ENCODE measurements at regions not wholly inside any gene's neighbourhood (a gene's known extent, or its start where the extent isn't known, plus 50 kb on each side); places are given as distances from the start of the nearest gene placed in this dataset.

GRCh38 chr2:226399006-226399405 lies 400.6 kb downstream of the IRS1 start:
- Histone ChIP-seq H3K27ac (ENCODE audit: low read depth in 1 of 2, low read length in 2 of 2) (no peak overlapping the region), H3K36me3 (ENCODE audit: insufficient read depth, low read length) (no peaks in the 10 kb centered on the region), H3K9me3 (ENCODE audit: control insufficient read depth in 1 of 2, insufficient read depth in 1 of 2, low read length in 2 of 2) (no peaks in the 10 kb centered on the region), H3K27me3 (ENCODE audit: control insufficient read depth in 1 of 2, insufficient read depth in 2 of 2, low read length in 2 of 2) (no peaks in the 10 kb centered on the region), H3K4me1 (ENCODE audit: insufficient read depth, low read length) (no peaks in the 10 kb centered on the region), H3K4me3 (ENCODE audit: low read length) (no peak overlapping the region)
- no peaks in the 10 kb centered on the region for H3K4me1 Mint-ChIP-seq (ENCODE audit: low read depth)
- ChIA-PET CTCF (no interaction called here), POLR2A (no interaction called here)
- no peak overlapping the region for H3K27ac Mint-ChIP-seq
- ATAC-seq (ENCODE audit: poor library complexity) (no peak), DNase-seq (no peak)
- H3K9me3 Mint-ChIP-seq, result no peaks in the 10 kb centered on the region
- H3K4me3 Mint-ChIP-seq, result no peak overlapping the region
- TF ChIP-seq CTCF (IDR thresholded peaks at IDR 0.05), result no peak
- H3K36me3 Mint-ChIP-seq (ENCODE audit: low read depth), result no peaks in the 10 kb centered on the region
- intact Hi-C loops (cut with DNase I, micrococcal nuclease), result no loop called here
- H3K27me3 Mint-ChIP-seq, result peaks cover 9% of the 10 kb centered on the region

DNA sequence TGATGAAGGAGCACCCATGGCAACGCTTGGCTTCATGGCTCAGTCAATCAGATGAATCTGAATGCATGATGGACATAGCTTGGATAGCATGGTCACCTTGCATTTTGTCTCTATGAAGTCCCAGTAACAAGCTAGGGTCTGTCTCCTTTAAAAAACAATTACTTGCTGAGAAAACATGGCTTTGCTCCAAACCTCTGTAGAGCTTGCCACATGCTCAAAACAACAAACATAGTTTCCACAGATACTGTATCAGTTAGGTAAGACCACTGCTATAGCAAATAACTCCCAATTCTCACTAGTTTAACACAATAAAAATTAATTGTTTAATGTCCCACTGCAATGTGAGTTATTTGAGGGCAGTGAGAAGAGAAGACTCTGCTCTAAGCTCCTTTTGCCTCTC lies 401.0 kb downstream of the IRS1 start:
- Histone ChIP-seq H3K36me3 (ENCODE audit: insufficient read depth, low read length) (no peaks in the 10 kb centered on the region), H3K9me3 (ENCODE audit: control insufficient read depth in 1 of 2, insufficient read depth in 1 of 2, low read length in 2 of 2) (no peaks in the 10 kb centered on the region), H3K27ac (ENCODE audit: low read depth in 1 of 2, low read length in 2 of 2) (no peak overlapping the region), H3K27me3 (ENCODE audit: control insufficient read depth in 1 of 2, insufficient read depth in 2 of 2, low read length in 2 of 2) (no peaks in the 10 kb centered on the region), H3K4me1 (ENCODE audit: insufficient read depth, low read length) (no peaks in the 10 kb centered on the region), H3K4me3 (ENCODE audit: low read length) (no peak overlapping the region)
- intact Hi-C loops (cut with DNase I, micrococcal nuclease), result no loop called here
- H3K27ac Mint-ChIP-seq, result no peak overlapping the region
- H3K4me1 Mint-ChIP-seq (ENCODE audit: low read depth), result no peaks in the 10 kb centered on the region
- H3K9me3 Mint-ChIP-seq, result no peaks in the 10 kb centered on the region
- no peak for TF ChIP-seq CTCF (IDR thresholded peaks at IDR 0.05)
- no peak for ATAC-seq (ENCODE audit: poor library complexity)
- H3K4me3 Mint-ChIP-seq, result no peak overlapping the region
- no peak for DNase-seq
- H3K27me3 Mint-ChIP-seq, result peaks cover 9% of the 10 kb centered on the region
- no peaks in the 10 kb centered on the region for H3K36me3 Mint-ChIP-seq (ENCODE audit: low read depth)
- CTCF ChIA-PET, result no interaction called here
- POLR2A ChIA-PET, result no interaction called here

DNA sequence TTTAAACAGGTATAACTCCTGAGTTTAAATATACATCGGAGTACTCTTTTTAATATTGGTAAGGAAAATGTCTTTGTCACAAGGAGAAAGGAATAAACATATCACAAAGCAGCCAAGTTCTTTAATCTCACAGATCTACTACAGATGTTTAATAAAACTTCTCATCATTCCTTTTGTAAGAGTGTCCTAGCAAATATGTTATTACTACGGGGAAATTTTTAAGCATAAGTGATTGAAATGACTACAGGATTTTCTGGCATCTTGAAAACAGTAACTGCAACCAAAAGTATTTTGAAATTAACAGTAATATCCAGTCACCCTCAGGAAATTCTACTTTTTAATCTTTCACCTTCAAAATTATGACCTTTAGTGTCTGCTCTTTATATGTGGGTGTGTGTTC lies 403.1 kb downstream of the IRS1 start:
- no peak overlapping the region for H3K27ac Mint-ChIP-seq
- no peaks in the 10 kb centered on the region for H3K4me1 Mint-ChIP-seq (ENCODE audit: low read depth)
- Histone ChIP-seq H3K4me1 (ENCODE audit: insufficient read depth, low read length) (no peaks in the 10 kb centered on the region), H3K36me3 (ENCODE audit: insufficient read depth, low read length) (no peaks in the 10 kb centered on the region), H3K4me3 (ENCODE audit: low read length) (no peak overlapping the region), H3K9me3 (ENCODE audit: control insufficient read depth in 1 of 2, insufficient read depth in 1 of 2, low read length in 2 of 2) (no peaks in the 10 kb centered on the region), H3K27ac (ENCODE audit: low read depth in 1 of 2, low read length in 2 of 2) (no peak overlapping the region), H3K27me3 (ENCODE audit: control insufficient read depth in 1 of 2, insufficient read depth in 2 of 2, low read length in 2 of 2) (no peaks in the 10 kb centered on the region)
- DNase-seq, result no peak
- ChIA-PET POLR2A (no interaction called here), CTCF (interaction anchor here (1.4 kb wide), 1 partner anchor 406 kb away, joined by 3 read pairs; no protein-coding TSS in a partner anchor)
- ATAC-seq (ENCODE audit: poor library complexity), result no peak
- H3K4me3 Mint-ChIP-seq, result no peak overlapping the region
- H3K9me3 Mint-ChIP-seq, result no peaks in the 10 kb centered on the region
- no peaks in the 10 kb centered on the region for H3K36me3 Mint-ChIP-seq (ENCODE audit: low read depth)
- H3K27me3 Mint-ChIP-seq, result peaks cover 6% of the 10 kb centered on the region
- intact Hi-C loops (cut with DNase I, micrococcal nuclease), result no loop called here
- TF ChIP-seq CTCF (IDR thresholded peaks at IDR 0.05), result no peak
